ENCODE measurements at regions not wholly inside any gene's neighbourhood (a gene's known extent, or its start where the extent isn't known, plus 50 kb on each side); places are given as distances from the start of the nearest gene placed in this dataset. TPM values are rescaled to one million over a fixed set of nuclear protein-coding genes. Genes with fewer than 3 reads are reported as not detected.

GRCh38 chr6:93496548-93496947 lies 77.2 kb upstream of the EPHA7 start:
- no peak overlapping the region for H3K27ac ChIP-seq (ENCODE audit: low read depth, low read length)
- no peaks in the 10 kb centered on the region for H3K36me3 ChIP-seq (ENCODE audit: control insufficient read depth, insufficient read depth, low read length)
- H3K27me3 ChIP-seq (ENCODE audit: control insufficient read depth, insufficient read depth, low read length) = no peaks in the 10 kb centered on the region
- H3K4me3 ChIP-seq (ENCODE audit: low read depth, low read length) = no peak overlapping the region
- peaks cover 1% of the 10 kb centered on the region for H3K9me3 ChIP-seq (ENCODE audit: control insufficient read depth, insufficient read depth, low read length)
- no peaks in the 10 kb centered on the region for H3K4me1 ChIP-seq (ENCODE audit: control insufficient read depth, insufficient read depth, low read length)
- DNase-seq (ENCODE audit: low read depth in 4 of 6, low spot score in 6 of 6) = no peak
- no CpG with 5 or more reads among the region's 2 CpGs for WGBS (ENCODE audit: insufficient coverage)

GRCh38 chr6:93494057-93494456 lies 74.7 kb upstream of the EPHA7 start:
- WGBS (ENCODE audit: insufficient coverage) = no CpG with 5 or more reads among the region's 3 CpGs
- Histone ChIP-seq H3K27ac (ENCODE audit: low read depth, low read length) (no peak overlapping the region), H3K36me3 (ENCODE audit: control insufficient read depth, insufficient read depth, low read length) (no peaks in the 10 kb centered on the region)

GRCh38 chr6:93474733-93475179 lies 55.4 kb upstream of the EPHA7 start:
- no peak for DNase-seq (ENCODE audit: low read depth in 4 of 6, low spot score in 6 of 6)
- Histone ChIP-seq H3K36me3 (ENCODE audit: control insufficient read depth, insufficient read depth, low read length) (no peaks in the 10 kb centered on the region), H3K9me3 (ENCODE audit: control insufficient read depth, insufficient read depth, low read length) (no peaks in the 10 kb centered on the region), H3K4me3 (ENCODE audit: low read depth, low read length) (no peak overlapping the region), H3K27ac (ENCODE audit: low read depth, low read length) (no peak overlapping the region), H3K4me1 (ENCODE audit: control insufficient read depth, insufficient read depth, low read length) (no peaks in the 10 kb centered on the region), H3K27me3 (ENCODE audit: control insufficient read depth, insufficient read depth, low read length) (no peaks in the 10 kb centered on the region)
- WGBS (ENCODE audit: insufficient coverage) = 73% methylated on average over 3 of the region's 5 CpGs

More at GRCh38 chr6:93494057-93494456, 74.7 kb upstream of the EPHA7 start:
- Histone ChIP-seq H3K4me3 (ENCODE audit: low read depth, low read length) (no peak overlapping the region), H3K9me3 (ENCODE audit: control insufficient read depth, insufficient read depth, low read length) (no peaks in the 10 kb centered on the region), H3K27me3 (ENCODE audit: control insufficient read depth, insufficient read depth, low read length) (no peaks in the 10 kb centered on the region), H3K4me1 (ENCODE audit: control insufficient read depth, insufficient read depth, low read length) (no peaks in the 10 kb centered on the region)
- no peak for DNase-seq (ENCODE audit: low read depth in 4 of 6, low spot score in 6 of 6)

- H3K27me3 ChIP-seq (ENCODE audit: control insufficient read depth, insufficient read depth, low read length) = no peaks in the 10 kb centered on the region
- H3K9me3 ChIP-seq (ENCODE audit: control insufficient read depth, insufficient read depth, low read length) = no peaks in the 10 kb centered on the region
- WGBS (ENCODE audit: insufficient coverage) = no CpG with 5 or more reads among the region's 2 CpGs
- no peak overlapping the region for H3K27ac ChIP-seq (ENCODE audit: low read depth, low read length)
- peak in 1 of 6 donors; percentile 10 for DNase-seq (ENCODE audit: low read depth in 4 of 6, low spot score in 6 of 6)
- no peaks in the 10 kb centered on the region for H3K4me1 ChIP-seq (ENCODE audit: control insufficient read depth, insufficient read depth, low read length)
- H3K36me3 ChIP-seq (ENCODE audit: control insufficient read depth, insufficient read depth, low read length) = no peaks in the 10 kb centered on the region
- H3K4me3 ChIP-seq (ENCODE audit: low read depth, low read length) = no peak overlapping the region
These were observed 51.9 kb upstream of the EPHA7 start for GRCh38 chr6:93471281-93471680.

Small RNA genes lying in the stretch of these regions (small RNA-seq; reads per million reads assigned to genes)
- gene AL078595.1 (ENCODE audit: low replicate concordance) (not detected), gene RF00425 (ENCODE audit: low replicate concordance) (not detected)
